Kidney (tissue), 13 donors: ENCODE measurements at regions not wholly inside any gene's neighbourhood (a gene's known extent, or its start where the extent isn't known, plus 50 kb on each side); places are given as distances from the start of the nearest gene placed in this dataset.

ENCODE experiments used
- DNase-seq, 5 donors: peaks; one replicate each; pipeline ENCODE4 v3.0.0-alpha.2; 2013 to 2020
- FAIRE-seq: peaks from 2 replicates; lab custom pipeline; 2012; peaks lifted over from hg19 to GRCh38; lab: Jason Lieb, UNC
- H3K27ac ChIP-seq, 2 donors: one replicate each; pipeline ENCODE4 v1.7.0; 2013; ENCODE audit warnings: low read depth in 2 of 2, low read length in 2 of 2, inconsistent platforms in 1 of 2
- H3K27me3 ChIP-seq: one replicate; pipeline ENCODE4 v1.7.1; 2013; ENCODE audit warnings: low read length, inconsistent platforms; ENCODE audit not compliant: control insufficient read depth, insufficient read depth
- H3K36me3 ChIP-seq, 3 donors: one replicate each; pipeline versions ENCODE4 v1.7.0 to v1.7.1; 2013; ENCODE audit warnings: low read length in 3 of 3, control low read depth in 1 of 3, inconsistent platforms in 1 of 3; ENCODE audit not compliant: insufficient read depth in 3 of 3, control insufficient read depth in 2 of 3
- H3K4me1 ChIP-seq, 3 donors: one replicate each; pipeline versions ENCODE4 v1.7.0 to v1.7.1; 2013; ENCODE audit warnings: low read length in 3 of 3, inconsistent platforms in 1 of 3, low read depth in 1 of 3; ENCODE audit not compliant: control insufficient read depth in 2 of 3, insufficient read depth in 2 of 3
- H3K4me3 ChIP-seq, 3 donors: one replicate each; pipeline versions ENCODE4 v1.7.0 to v1.8.1; 2013; ENCODE audit warnings: low read length in 3 of 3, control low read depth in 1 of 3, inconsistent platforms in 1 of 3
- H3K9ac ChIP-seq, 3 donors: one replicate each; pipeline versions ENCODE4 v1.7.0 to v1.7.1; 2013; ENCODE audit warnings: low read length in 3 of 3, control low read depth in 1 of 3, inconsistent platforms in 1 of 3
- H3K9me3 ChIP-seq, 3 donors: one replicate each; pipeline versions ENCODE4 v1.7.0 to v1.7.1; 2013; ENCODE audit warnings: low read length in 3 of 3, control low read depth in 1 of 3, inconsistent platforms in 1 of 3; ENCODE audit not compliant: control insufficient read depth in 2 of 3, insufficient read depth in 1 of 3
- CTCF ChIP-seq: IDR thresholded peaks from 3 replicates; pipeline ENCODE4 v1.5.1; 2012; ENCODE audit warnings: mild to moderate bottlenecking, moderate library complexity, borderline replicate concordance; ENCODE audit not compliant: insufficient read depth; ENCODE audit errors: extremely low read depth
- intact Hi-C: fragments of 100-400 bp; cut with DNase I; formaldehyde crosslinking; loops from one replicate; pipeline ENCODE4 v1.11.1; 2022
- donor health status: control.
- donor health status: control.
- donor health status: control.
- donor health status: control.
- donor health status: control.
- donor health status: DM: yes; HTN: yes; CAD: no.
- donor health status: Normal renal cell carcinoma (clear cell type).

- Histone ChIP-seq H3K36me3 (no peaks in the 10 kb centered on the region), H3K27ac (no peak overlapping the region), H3K27me3 (no peaks in the 10 kb centered on the region), H3K4me1 (no peaks in the 10 kb centered on the region), H3K9ac (no peak overlapping the region), H3K4me3 (no peak overlapping the region), H3K9me3 (no peaks in the 10 kb centered on the region)
- DNase-seq: no peak
- intact Hi-C loops: loop anchor here (10.0 kb wide), 1 partner anchor 235 kb away; no protein-coding TSS in a partner anchor
- no peak for FAIRE-seq
- no peak for TF ChIP-seq CTCF
Measured at GRCh38 chr6:108789475-108789874, 58.7 kb upstream of the ARMC2 start.

- Histone ChIP-seq H3K4me3 (no peak overlapping the region), H3K27ac (no peak overlapping the region), H3K4me1 (peaks cover 0 to under 1% (median 0%) of the 10 kb centered on the region in 3 donors), H3K9me3 (no peaks in the 10 kb centered on the region), H3K9ac (no peak overlapping the region), H3K27me3 (no peaks in the 10 kb centered on the region), H3K36me3 (no peaks in the 10 kb centered on the region)
- intact Hi-C loops: no loop called here
- TF ChIP-seq CTCF: no peak
- no peak for DNase-seq
- no peak for FAIRE-seq
Measured at GRCh38 chr6:108791700-108792099, 56.5 kb upstream of the ARMC2 start.

- Histone ChIP-seq H3K4me3 (no peak overlapping the region), H3K27ac (no peak overlapping the region), H3K9me3 (no peaks in the 10 kb centered on the region), H3K9ac (no peak overlapping the region), H3K36me3 (no peaks in the 10 kb centered on the region), H3K4me1 (peaks cover 0 to 16% (median 13%) of the 10 kb centered on the region in 3 donors), H3K27me3 (no peaks in the 10 kb centered on the region)
- FAIRE-seq: no peak
- DNase-seq: no peak
- intact Hi-C loops: no loop called here
- TF ChIP-seq CTCF: no peak
Measured at GRCh38 chr6:108793516-108794251, 54.5 kb upstream of the ARMC2 start.

GRCh38 chr6:108795122-108795521, 53.1 kb upstream of the ARMC2 start:
- no peak for DNase-seq
- FAIRE-seq: no peak
- Histone ChIP-seq H3K4me1 (peaks cover 0 to 18% (median 17%) of the 10 kb centered on the region in 3 donors), H3K27ac (no peak overlapping the region), H3K27me3 (no peaks in the 10 kb centered on the region), H3K36me3 (no peaks in the 10 kb centered on the region), H3K9me3 (no peaks in the 10 kb centered on the region), H3K4me3 (no peak overlapping the region), H3K9ac (no peak overlapping the region)
- no peak for TF ChIP-seq CTCF
- intact Hi-C loops: no loop called here
